ENCODE measurements at regions not wholly inside any gene's neighbourhood (a gene's known extent, or its start where the extent isn't known, plus 50 kb on each side); places are given as distances from the start of the nearest gene placed in this dataset.

GRCh38 chr7:115724400-115725056 lies 306.0 kb downstream of the TFEC start:
- no peak for TF ChIP-seq CTCF (IDR thresholded peaks at IDR 0.05)
- TF ChIP-seq EZH2phosphoT487 (IDR thresholded peaks at IDR 0.05): no peak
- TF ChIP-seq EZH2 (IDR thresholded peaks at IDR 0.05): no peak
